GM19397 (cell line): ENCODE measurements at regions not wholly inside any gene's neighbourhood (a gene's known extent, or its start where the extent isn't known, plus 50 kb on each side); places are given as distances from the start of the nearest gene placed in this dataset.
"Not testable (repeated sequence)": the region's sequence is repeated elsewhere in the genome, so short reads cannot be mapped to it uniquely, and the experiment has no call there.

Experiments
- ATAC-seq: cut with Tn5 transposase; IDR thresholded peaks from one replicate; pipeline ENCODE4 v1.9.1; 2021; ENCODE audit warnings: mild to moderate bottlenecking, moderate library complexity; ENCODE audit not compliant: unreplicated experiment

- no peak for ATAC-seq
These were observed 213.0 kb upstream of the GK2 start for GRCh38 chr4:79621061-79621460.

DNA sequence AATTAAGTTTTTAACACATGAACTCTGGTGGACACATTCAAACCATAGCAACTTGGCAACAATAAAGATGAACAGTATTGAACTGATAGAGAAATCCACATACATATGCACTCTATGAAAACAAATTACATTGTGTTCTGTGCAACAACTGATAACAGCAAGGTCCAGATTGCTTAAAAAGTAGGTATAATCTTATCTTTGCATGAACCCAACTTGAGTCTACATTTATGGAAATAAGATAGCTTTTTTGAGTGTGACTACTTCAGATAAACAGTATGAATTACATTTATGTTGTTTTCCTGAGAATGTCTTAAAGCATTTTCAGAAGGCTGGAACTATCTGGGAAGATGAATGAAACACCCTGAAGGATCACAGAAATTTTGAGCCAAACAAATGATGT lies 212.6 kb upstream of the GK2 start:
- ATAC-seq, result no peak

DNA sequence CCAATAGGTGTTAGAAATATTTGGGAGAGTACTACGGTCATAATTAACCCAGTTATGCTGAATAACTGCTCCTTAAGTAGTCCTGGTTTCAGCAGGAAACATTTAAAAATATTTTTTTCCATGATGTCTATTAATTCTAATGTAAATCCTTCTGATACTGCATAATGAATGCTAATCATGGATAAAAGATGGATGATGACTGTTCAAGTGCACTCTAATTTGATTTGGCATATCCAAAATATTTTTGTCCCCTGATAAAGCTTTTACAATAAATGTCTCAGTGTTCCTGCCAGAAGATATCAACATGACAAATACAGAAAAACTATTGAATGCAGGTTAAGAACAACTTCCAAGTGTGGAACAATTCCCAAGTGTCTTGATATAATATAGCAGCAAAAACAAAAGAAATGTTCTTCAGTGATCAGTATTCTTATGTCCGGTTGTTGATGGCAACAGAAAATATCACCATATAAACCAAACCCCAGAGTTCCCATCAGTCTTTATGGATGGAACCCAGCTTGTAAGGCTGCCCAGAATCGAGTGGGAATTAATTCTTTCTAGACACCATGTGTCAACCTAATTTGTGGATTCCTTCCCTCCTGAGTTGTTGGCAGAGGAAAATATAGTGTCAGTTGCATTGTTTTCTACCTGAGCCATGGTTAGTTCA lies 205.4 kb upstream of the GK2 start:
- no peak for ATAC-seq

- ATAC-seq, result no peak
These were observed 203.0 kb upstream of the GK2 start for GRCh38 chr4:79611026-79611425.

DNA sequence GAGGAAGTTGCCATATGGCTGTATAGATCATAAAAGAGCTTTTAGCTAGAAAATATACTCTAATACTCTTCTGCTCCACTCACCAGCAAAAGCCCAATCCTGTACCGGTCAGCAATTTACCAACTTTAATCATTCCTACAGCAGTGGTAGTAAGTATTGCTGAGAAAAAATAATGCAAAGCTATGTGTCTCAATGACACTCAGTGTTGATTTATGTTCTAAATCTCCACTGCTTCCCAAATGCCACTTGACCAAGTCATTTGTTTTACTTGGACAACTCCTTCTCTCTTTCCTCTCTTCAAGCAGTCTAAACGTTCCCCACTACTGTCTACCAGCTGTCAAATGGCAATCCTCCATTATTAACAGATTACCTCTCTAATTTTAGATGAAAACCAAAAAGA lies 201.8 kb upstream of the GK2 start:
- no peak for ATAC-seq

GRCh38 chr4:79607979-79608378 lies 200.0 kb upstream of the GK2 start:
- ATAC-seq, result no peak

- ATAC-seq, result no peak
These were observed 196.1 kb upstream of the GK2 start for GRCh38 chr4:79604152-79604551.

DNA sequence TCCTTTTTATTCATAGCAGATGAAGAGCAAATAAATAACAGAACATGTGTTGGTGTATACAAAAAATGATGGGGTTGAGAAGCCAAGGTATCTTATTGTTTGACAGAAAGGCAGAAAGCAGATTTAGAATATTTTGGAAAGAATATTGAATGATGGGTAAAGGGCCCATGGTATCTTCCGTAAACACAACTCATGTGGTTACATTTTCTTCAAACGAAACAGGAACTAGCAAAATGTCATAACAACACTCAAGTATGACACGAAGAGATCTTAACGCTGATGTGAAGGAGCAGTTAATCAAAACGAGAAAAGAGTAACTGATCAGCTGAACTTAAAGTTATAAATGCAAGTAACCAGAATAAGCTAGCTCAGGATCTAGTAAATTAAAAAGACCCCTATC lies 195.7 kb upstream of the GK2 start:
- ATAC-seq, result peak; percentile 59

GRCh38 chr4:79599691-79600090 lies 191.7 kb upstream of the GK2 start:
- ATAC-seq, result no peak

DNA sequence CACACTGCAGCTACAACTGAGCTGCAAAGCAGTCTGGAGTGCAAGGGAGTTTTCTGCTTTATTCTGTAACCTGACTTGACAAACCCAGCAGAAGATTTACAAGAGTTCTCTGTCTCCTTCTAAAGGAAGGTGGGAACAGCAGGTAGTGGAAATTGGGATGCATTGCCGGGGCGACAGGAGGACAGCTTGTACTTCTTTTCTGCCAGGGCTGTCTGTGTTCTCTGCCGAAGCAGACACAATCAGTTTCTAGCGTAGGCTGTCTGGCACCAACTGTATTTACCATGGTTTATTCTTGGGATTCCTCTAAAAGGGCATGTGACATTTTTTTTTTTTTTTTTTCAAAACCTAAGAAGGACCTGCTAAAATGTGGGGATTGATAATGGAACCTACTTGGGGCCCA lies 190.8 kb upstream of the GK2 start:
- no peak for ATAC-seq

GRCh38 chr4:79598214-79598613 lies 190.2 kb upstream of the GK2 start:
- ATAC-seq, result no peak

DNA sequence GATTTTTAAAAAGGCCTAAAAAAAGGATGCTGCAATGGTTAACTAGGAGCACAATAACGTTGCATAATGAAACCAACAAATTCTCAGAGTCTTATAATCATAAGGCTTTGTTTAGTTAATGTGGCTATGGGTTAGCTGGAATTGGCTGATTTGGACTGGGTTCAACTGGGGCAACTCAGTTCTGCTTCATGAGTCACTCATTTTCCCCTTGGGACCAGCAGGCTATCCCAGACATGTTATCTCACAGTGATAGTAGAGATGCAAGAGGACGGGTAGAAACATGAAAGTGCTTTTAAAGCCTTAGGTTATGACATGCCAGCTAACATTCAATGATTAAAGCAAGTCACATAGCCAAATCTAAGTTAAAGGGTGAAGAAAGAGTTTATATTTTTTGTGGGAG lies 189.2 kb upstream of the GK2 start:
- ATAC-seq, result no peak

- ATAC-seq, result not testable (repeated sequence)
These were observed 184.2 kb upstream of the GK2 start for GRCh38 chr4:79592218-79592617.

- no peak for ATAC-seq
These were observed 180.7 kb upstream of the GK2 start for GRCh38 chr4:79588679-79589078.

- not testable (repeated sequence) for ATAC-seq
These were observed 179.2 kb upstream of the GK2 start for GRCh38 chr4:79587207-79587606.

DNA sequence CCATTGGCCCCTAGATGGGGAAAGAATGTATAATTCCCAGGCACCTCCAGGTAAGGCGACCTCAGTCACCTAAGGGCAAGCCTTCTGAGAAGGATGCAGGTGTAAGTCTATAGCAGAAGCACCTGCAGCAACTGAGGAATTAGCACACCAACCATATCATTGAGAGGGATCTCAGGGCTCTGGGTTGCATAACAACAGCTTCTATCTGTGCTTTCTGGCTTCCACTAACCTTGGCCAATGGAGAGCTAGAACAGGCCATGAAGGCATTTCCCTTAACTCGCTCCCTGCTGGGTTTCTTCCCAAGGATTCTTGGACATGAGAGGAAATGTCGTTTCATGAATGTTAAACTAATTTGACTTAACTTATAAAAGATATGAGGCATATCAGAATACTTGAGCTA lies 177.8 kb upstream of the GK2 start:
- ATAC-seq, result no peak

GRCh38 chr4:79585330-79585729 lies 177.3 kb upstream of the GK2 start:
- ATAC-seq, result no peak

GRCh38 chr4:79584902-79585301 lies 176.9 kb upstream of the GK2 start:
- no peak for ATAC-seq

DNA sequence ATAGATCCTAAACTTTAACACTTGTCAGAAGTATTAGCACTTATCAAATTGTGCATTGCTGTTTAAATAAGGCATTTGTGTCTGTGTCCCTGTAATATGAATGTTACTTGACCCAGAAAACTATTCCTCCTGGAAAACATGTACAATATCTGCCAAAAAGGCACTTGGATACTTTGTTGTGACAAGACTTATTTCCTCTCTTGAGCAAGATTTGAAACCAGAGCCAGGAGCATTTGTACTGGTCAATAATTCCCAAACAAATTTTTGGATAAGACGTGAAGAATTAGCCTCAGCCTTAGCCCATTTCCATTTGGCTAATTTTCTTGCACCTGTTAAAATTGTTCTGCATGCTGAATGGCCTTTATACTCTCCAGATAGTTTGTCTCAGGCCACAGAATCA lies 176.3 kb upstream of the GK2 start:
- ATAC-seq, result no peak

GRCh38 chr4:79578606-79579005 lies 170.6 kb upstream of the GK2 start:
- ATAC-seq, result no peak

GRCh38 chr4:79576429-79576753 lies 168.4 kb upstream of the GK2 start:
- peak; percentile 75 for ATAC-seq

- no peak for ATAC-seq
These were observed 167.8 kb upstream of the GK2 start for GRCh38 chr4:79575709-79576428.
